Hepatic stellate cell (primary cell): ENCODE measurements at regions not wholly inside any gene's neighbourhood (a gene's known extent, or its start where the extent isn't known, plus 50 kb on each side); places are given as distances from the start of the nearest gene placed in this dataset.
"Not testable (repeated sequence)": the region's sequence is repeated elsewhere in the genome, so short reads cannot be mapped to it uniquely, and the experiment has no call there.

ENCODE experiments used
- DNase-seq: peaks from one replicate; pipeline ENCODE4 v3.0.0; 2011; ENCODE audit warnings: low spot score

GRCh38 chr21:15278279-15278678 lies 213.5 kb upstream of the NRIP1 start:
- DNase-seq: no peak

GRCh38 chr21:15278851-15279250 lies 214.1 kb upstream of the NRIP1 start:
- DNase-seq: no peak

GRCh38 chr21:15279482-15279881 lies 214.7 kb upstream of the NRIP1 start:
- no peak for DNase-seq

GRCh38 chr21:15281714-15282113 lies 216.9 kb upstream of the NRIP1 start:
- DNase-seq: no peak

- DNase-seq: no peak
Measured at GRCh38 chr21:15282665-15283064, 217.9 kb upstream of the NRIP1 start.

- DNase-seq: no peak
Measured at GRCh38 chr21:15283138-15283537, 218.3 kb upstream of the NRIP1 start.

GRCh38 chr21:15283789-15284188 lies 219.0 kb upstream of the NRIP1 start:
- no peak for DNase-seq

GRCh38 chr21:15285556-15285955 lies 220.8 kb upstream of the NRIP1 start:
- DNase-seq: no peak

- no peak for DNase-seq
Measured at GRCh38 chr21:15289246-15289645, 224.4 kb upstream of the NRIP1 start.

- DNase-seq: no peak
Measured at GRCh38 chr21:15289896-15290841, 225.4 kb upstream of the NRIP1 start.

GRCh38 chr21:15291621-15292266 lies 226.9 kb upstream of the NRIP1 start:
- no peak for DNase-seq

GRCh38 chr21:15293240-15293639 lies 228.4 kb upstream of the NRIP1 start:
- DNase-seq: peak; percentile 36

- DNase-seq: no peak
Measured at GRCh38 chr21:15295875-15296274, 231.1 kb upstream of the NRIP1 start.

- no peak for DNase-seq
Measured at GRCh38 chr21:15297824-15298223, 233.0 kb upstream of the NRIP1 start.

GRCh38 chr21:15298306-15298705 lies 233.5 kb upstream of the NRIP1 start:
- DNase-seq: no peak

GRCh38 chr21:15298755-15299154 lies 234.0 kb upstream of the NRIP1 start:
- DNase-seq: not testable (repeated sequence)

GRCh38 chr21:15300131-15300530 lies 235.3 kb upstream of the NRIP1 start:
- DNase-seq: no peak

GRCh38 chr21:15301014-15301413 lies 236.2 kb upstream of the NRIP1 start:
- no peak for DNase-seq

- DNase-seq: no peak
Measured at GRCh38 chr21:15301736-15302135, 236.9 kb upstream of the NRIP1 start.

GRCh38 chr21:15306271-15306670 lies 241.5 kb upstream of the NRIP1 start:
- no peak for DNase-seq

GRCh38 chr21:15308333-15308732 lies 243.5 kb upstream of the NRIP1 start:
- DNase-seq: no peak

- DNase-seq: no peak
Measured at GRCh38 chr21:15309022-15309590, 244.3 kb upstream of the NRIP1 start.

- no peak for DNase-seq
Measured at GRCh38 chr21:15309721-15310120, 244.9 kb upstream of the NRIP1 start.
